ENCODE measurements at regions not wholly inside any gene's neighbourhood (a gene's known extent, or its start where the extent isn't known, plus 50 kb on each side); places are given as distances from the start of the nearest gene placed in this dataset.
"Not testable (repeated sequence)": the region's sequence is repeated elsewhere in the genome, so short reads cannot be mapped to it uniquely, and the experiment has no call there.

DNA sequence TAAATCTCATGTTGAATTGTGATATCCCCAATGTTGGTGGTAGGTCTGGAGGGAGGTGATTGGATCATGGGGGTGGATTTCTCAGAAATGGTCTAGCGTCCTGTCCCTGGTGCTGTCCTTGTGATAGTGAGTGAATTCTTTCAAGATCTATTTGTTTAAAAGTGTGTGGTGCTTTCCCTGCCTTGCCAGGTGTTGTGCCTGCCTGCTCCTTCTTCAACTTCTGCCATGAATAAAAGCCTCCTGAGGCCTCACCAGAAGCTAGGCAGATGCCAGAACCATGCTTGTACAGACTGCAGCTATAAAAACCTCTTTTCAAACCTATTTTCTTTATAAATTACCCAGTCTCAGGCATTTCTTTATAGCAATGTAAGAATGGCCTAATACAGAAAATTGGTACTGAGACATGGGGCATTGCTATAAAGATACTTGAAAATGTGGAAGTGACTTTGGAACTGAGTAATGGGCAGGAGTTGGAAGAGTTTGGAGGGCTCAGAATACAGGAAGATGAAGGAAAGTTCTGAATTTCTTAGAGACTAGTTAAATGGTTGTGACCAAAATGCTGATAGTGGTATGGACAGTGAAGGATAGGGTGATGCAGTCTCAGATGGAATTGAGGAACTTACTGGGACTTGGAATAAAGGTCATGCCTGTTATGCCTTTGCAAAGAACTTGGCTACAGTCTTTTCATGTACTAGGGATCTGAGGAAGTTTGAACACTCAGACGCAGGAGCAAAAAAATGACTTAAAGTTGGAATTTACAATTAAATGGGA is 1514.6 kb upstream of the TPTE start:
- not testable (repeated sequence) for TF ChIP-seq CTCF, POLR2A (IDR thresholded peaks at IDR 0.05)
